NB4 (cell line): ENCODE measurements at regions not wholly inside any gene's neighbourhood (a gene's known extent, or its start where the extent isn't known, plus 50 kb on each side); places are given as distances from the start of the nearest gene placed in this dataset.

Experiments used
- DNase-seq: peaks from one replicate; pipeline ENCODE4 v3.0.0; 2010; ENCODE audit warnings: low read depth
- H3K4me3 ChIP-seq: one replicate; pipeline ENCODE4 v1.5.1; 2011; ENCODE audit warnings: mild to moderate bottlenecking, low read depth, low read length, moderate library complexity
- MAX ChIP-seq: IDR thresholded peaks from 2 replicates; pipeline ENCODE4 v1.6.1; 2011; ENCODE audit warnings: low read depth, low read length
- MYC ChIP-seq: IDR thresholded peaks from 2 replicates; pipeline ENCODE4 v1.6.1; 2011; ENCODE audit warnings: low read depth, low read length
- POLR2A ChIP-seq: IDR thresholded peaks from 2 replicates; pipeline ENCODE4 v1.6.1; 2011; ENCODE audit warnings: mild to moderate bottlenecking; ENCODE audit not compliant: insufficient read length; ENCODE audit errors: extremely low read depth
- TF ChIP-seq, protein P1 (sequence below): IDR thresholded peaks from one replicate; pipeline ENCODE4 v1.5.1; 2012; ENCODE audit warnings: low read depth, low read length

- no peak for TF ChIP-seq MYC
- no peak for TF ChIP-seq MAX
- no peak for TF ChIP-seq POLR2A
- TF ChIP-seq, protein P1, sequence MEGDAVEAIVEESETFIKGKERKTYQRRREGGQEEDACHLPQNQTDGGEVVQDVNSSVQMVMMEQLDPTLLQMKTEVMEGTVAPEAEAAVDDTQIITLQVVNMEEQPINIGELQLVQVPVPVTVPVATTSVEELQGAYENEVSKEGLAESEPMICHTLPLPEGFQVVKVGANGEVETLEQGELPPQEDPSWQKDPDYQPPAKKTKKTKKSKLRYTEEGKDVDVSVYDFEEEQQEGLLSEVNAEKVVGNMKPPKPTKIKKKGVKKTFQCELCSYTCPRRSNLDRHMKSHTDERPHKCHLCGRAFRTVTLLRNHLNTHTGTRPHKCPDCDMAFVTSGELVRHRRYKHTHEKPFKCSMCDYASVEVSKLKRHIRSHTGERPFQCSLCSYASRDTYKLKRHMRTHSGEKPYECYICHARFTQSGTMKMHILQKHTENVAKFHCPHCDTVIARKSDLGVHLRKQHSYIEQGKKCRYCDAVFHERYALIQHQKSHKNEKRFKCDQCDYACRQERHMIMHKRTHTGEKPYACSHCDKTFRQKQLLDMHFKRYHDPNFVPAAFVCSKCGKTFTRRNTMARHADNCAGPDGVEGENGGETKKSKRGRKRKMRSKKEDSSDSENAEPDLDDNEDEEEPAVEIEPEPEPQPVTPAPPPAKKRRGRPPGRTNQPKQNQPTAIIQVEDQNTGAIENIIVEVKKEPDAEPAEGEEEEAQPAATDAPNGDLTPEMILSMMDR = no peak
- no peak for DNase-seq
Measured at GRCh38 chr15:35627696-35628095, 81.7 kb upstream of the DPH6 start.

DNA sequence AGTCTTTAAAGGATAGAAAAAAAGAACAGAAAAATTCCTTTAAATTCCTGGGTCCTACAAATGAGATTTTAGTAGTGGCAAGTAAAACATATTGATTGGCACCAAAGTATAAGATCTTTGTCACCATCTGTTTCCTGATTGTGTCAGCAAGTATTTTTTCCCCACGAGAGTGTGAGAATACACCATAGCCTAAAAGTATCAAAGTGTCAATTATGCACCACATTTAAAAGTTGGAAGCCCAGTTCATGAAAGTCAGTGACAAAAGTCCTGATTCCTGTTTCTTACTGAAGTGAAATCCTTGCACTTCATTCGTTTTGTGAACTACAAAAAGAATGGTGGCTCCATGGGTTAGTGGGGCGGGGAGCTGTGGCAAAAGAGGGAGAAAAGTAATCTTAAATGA lies 83.8 kb upstream of the DPH6 start:
- DNase-seq = no peak
- no peak overlapping the region for H3K4me3 ChIP-seq
- TF ChIP-seq POLR2A = no peak
- TF ChIP-seq MAX = no peak
- TF ChIP-seq MYC = no peak
- TF ChIP-seq, protein P1 = no peak

More at GRCh38 chr15:35627696-35628095, 81.7 kb upstream of the DPH6 start:
- no peak overlapping the region for H3K4me3 ChIP-seq

GRCh38 chr15:35630532-35630931 lies 84.6 kb upstream of the DPH6 start:
- no peak overlapping the region for H3K4me3 ChIP-seq
- TF ChIP-seq MYC (0 out of 2 replicates have a peak, but pooled peaks have one; percentile 18), MAX (no peak), POLR2A (no peak)
- TF ChIP-seq, protein P1 = no peak
- DNase-seq = peak; percentile 43

DNA sequence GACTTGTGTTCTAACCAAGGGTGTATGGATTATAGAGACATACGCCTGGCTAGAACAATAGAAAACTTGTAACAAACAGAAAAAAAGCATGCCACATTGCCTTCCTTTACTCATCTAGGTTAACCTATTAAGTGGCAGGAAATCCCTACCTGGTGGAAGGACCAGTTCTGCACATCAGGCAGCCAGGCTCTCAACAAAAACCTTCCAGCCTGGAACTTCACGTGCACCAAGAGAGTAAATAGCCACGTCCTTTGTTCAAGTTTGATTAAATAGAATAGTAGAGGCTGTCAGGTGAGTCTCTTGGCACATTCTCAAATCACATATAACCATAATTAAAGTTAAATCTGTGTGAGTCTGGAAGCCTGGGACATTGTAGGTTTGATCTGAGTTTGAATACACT lies 85.0 kb upstream of the DPH6 start:
- H3K4me3 ChIP-seq = no peak overlapping the region
- DNase-seq = no peak
- no peak for TF ChIP-seq POLR2A
- TF ChIP-seq MYC = no peak
- TF ChIP-seq MAX = no peak
- TF ChIP-seq, protein P1 = no peak

GRCh38 chr15:35633677-35634076 lies 87.7 kb upstream of the DPH6 start:
- no peak overlapping the region for H3K4me3 ChIP-seq
- DNase-seq = no peak
- TF ChIP-seq, protein P1 = no peak
- TF ChIP-seq POLR2A (no peak), MYC (no peak), MAX (no peak)

DNA sequence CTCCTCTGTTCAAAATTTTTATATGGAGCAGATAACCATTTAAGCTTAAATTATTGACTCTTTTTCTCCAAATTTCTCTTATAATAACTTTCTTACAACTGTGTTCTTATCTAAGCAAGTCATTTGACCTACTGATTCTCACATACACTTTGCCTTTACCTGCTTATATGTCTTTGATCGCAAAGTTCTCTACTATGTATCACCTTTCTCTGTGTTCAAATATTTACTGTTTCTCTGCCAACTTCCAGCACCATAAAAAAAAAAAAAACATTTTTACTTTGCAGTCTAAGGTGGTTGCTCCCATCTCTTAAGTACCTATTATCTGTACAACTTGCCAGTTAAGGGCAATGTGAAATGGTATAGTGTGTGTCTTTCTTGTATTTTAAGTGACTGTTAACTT lies 100.8 kb upstream of the DPH6 start:
- DNase-seq = no peak
- TF ChIP-seq, protein P1 = no peak
- no peak for TF ChIP-seq MYC
- TF ChIP-seq POLR2A = no peak
- no peak for TF ChIP-seq MAX
- H3K4me3 ChIP-seq = no peak overlapping the region
